Activated CD4-positive, alpha-beta T cell treated with anti-CD3 and anti-CD28 coated beads, Interleukin-2, amount 10 ng/mL, durations not matched to agents 24 days and 14 days (primary cell): ENCODE measurements at regions not wholly inside any gene's neighbourhood (a gene's known extent, or its start where the extent isn't known, plus 50 kb on each side); places are given as distances from the start of the nearest gene placed in this dataset.
"Not testable (repeated sequence)": the region's sequence is repeated elsewhere in the genome, so short reads cannot be mapped to it uniquely, and the experiment has no call there.

ENCODE experiments used
- DNase-seq: peaks from one replicate; pipeline ENCODE4 v3.0.0; 2022
- H3K27ac Mint-ChIP-seq: one replicate; pipeline ENCODE4 v1.8.0; 2022; ENCODE audit warnings: mild to moderate bottlenecking, mixed read lengths
- H3K27me3 Mint-ChIP-seq: one replicate; pipeline ENCODE4 v1.8.0; 2022; ENCODE audit warnings: mixed read lengths
- H3K36me3 Mint-ChIP-seq: one replicate; pipeline ENCODE4 v1.8.0; 2022; ENCODE audit warnings: low read depth, mild to moderate bottlenecking, mixed read lengths
- H3K4me1 Mint-ChIP-seq: one replicate; pipeline ENCODE4 v1.8.0; 2021; ENCODE audit warnings: mixed read lengths
- H3K4me3 Mint-ChIP-seq: one replicate; pipeline ENCODE4 v1.8.0; 2022; ENCODE audit warnings: mild to moderate bottlenecking, moderate library complexity, mixed read lengths
- H3K9me3 Mint-ChIP-seq: one replicate; pipeline ENCODE4 v1.8.0; 2021; ENCODE audit warnings: mixed read lengths
- intact Hi-C: fragments of 100-400 bp; cut with micrococcal nuclease; formaldehyde crosslinking; loops from one replicate; pipeline ENCODE4 v1.15.1; 2023

- no peak overlapping the region for H3K27ac Mint-ChIP-seq
- no peak for DNase-seq
- H3K4me3 Mint-ChIP-seq: no peak overlapping the region
- intact Hi-C loops: no loop called here
- H3K27me3 Mint-ChIP-seq: peaks cover 2% of the 10 kb centered on the region
- H3K9me3 Mint-ChIP-seq: no peaks in the 10 kb centered on the region
- no peaks in the 10 kb centered on the region for H3K4me1 Mint-ChIP-seq
- H3K36me3 Mint-ChIP-seq: no peaks in the 10 kb centered on the region
Measured at GRCh38 chr6:100088009-100088408, 94.0 kb upstream of the MCHR2 start.

- Mint-ChIP-seq H3K4me3 (no peak overlapping the region), H3K27me3 (peaks cover 2% of the 10 kb centered on the region), H3K4me1 (no peaks in the 10 kb centered on the region), H3K27ac (no peak overlapping the region), H3K9me3 (no peaks in the 10 kb centered on the region), H3K36me3 (no peaks in the 10 kb centered on the region)
- DNase-seq: no peak
- intact Hi-C loops: no loop called here
Measured at GRCh38 chr6:100084991-100085364, 91.0 kb upstream of the MCHR2 start.

GRCh38 chr6:100084316-100084990 is 90.4 kb upstream of the MCHR2 start:
- no peak for DNase-seq
- no peaks in the 10 kb centered on the region for H3K36me3 Mint-ChIP-seq
- peaks cover 2% of the 10 kb centered on the region for H3K27me3 Mint-ChIP-seq
- no peaks in the 10 kb centered on the region for H3K9me3 Mint-ChIP-seq
- intact Hi-C loops: no loop called here
- H3K4me3 Mint-ChIP-seq: no peak overlapping the region
- no peak overlapping the region for H3K27ac Mint-ChIP-seq
- no peaks in the 10 kb centered on the region for H3K4me1 Mint-ChIP-seq

GRCh38 chr6:100078509-100078908 is 84.5 kb upstream of the MCHR2 start:
- H3K27me3 Mint-ChIP-seq: no peaks in the 10 kb centered on the region
- intact Hi-C loops: no loop called here
- no peak overlapping the region for H3K4me3 Mint-ChIP-seq
- H3K36me3 Mint-ChIP-seq: no peaks in the 10 kb centered on the region
- no peak overlapping the region for H3K27ac Mint-ChIP-seq
- H3K9me3 Mint-ChIP-seq: no peaks in the 10 kb centered on the region
- H3K4me1 Mint-ChIP-seq: no peaks in the 10 kb centered on the region
- no peak for DNase-seq

- intact Hi-C loops: no loop called here
- Mint-ChIP-seq H3K9me3 (peaks cover 5% of the 10 kb centered on the region), H3K4me1 (no peaks in the 10 kb centered on the region), H3K4me3 (no peak overlapping the region), H3K27me3 (no peaks in the 10 kb centered on the region), H3K36me3 (no peaks in the 10 kb centered on the region), H3K27ac (no peak overlapping the region)
- no peak for DNase-seq
Measured at GRCh38 chr6:100065348-100065747, 71.3 kb upstream of the MCHR2 start.

- no peaks in the 10 kb centered on the region for H3K4me1 Mint-ChIP-seq
- H3K27me3 Mint-ChIP-seq: no peaks in the 10 kb centered on the region
- H3K27ac Mint-ChIP-seq: no peak overlapping the region
- intact Hi-C loops: no loop called here
- H3K4me3 Mint-ChIP-seq: no peak overlapping the region
- no peak for DNase-seq
- H3K36me3 Mint-ChIP-seq: no peaks in the 10 kb centered on the region
- H3K9me3 Mint-ChIP-seq: no peaks in the 10 kb centered on the region
Measured at GRCh38 chr6:100062621-100063020, 68.6 kb upstream of the MCHR2 start.

GRCh38 chr6:100057941-100058340 is 63.9 kb upstream of the MCHR2 start:
- no peaks in the 10 kb centered on the region for H3K9me3 Mint-ChIP-seq
- no peaks in the 10 kb centered on the region for H3K4me1 Mint-ChIP-seq
- H3K36me3 Mint-ChIP-seq: no peaks in the 10 kb centered on the region
- intact Hi-C loops: no loop called here
- no peak overlapping the region for H3K27ac Mint-ChIP-seq
- no peak for DNase-seq
- no peaks in the 10 kb centered on the region for H3K27me3 Mint-ChIP-seq
- no peak overlapping the region for H3K4me3 Mint-ChIP-seq

GRCh38 chr6:100050550-100050949 is 56.5 kb upstream of the MCHR2 start:
- H3K4me1 Mint-ChIP-seq: no peaks in the 10 kb centered on the region
- intact Hi-C loops: no loop called here
- H3K9me3 Mint-ChIP-seq: no peaks in the 10 kb centered on the region
- H3K36me3 Mint-ChIP-seq: no peaks in the 10 kb centered on the region
- no peaks in the 10 kb centered on the region for H3K27me3 Mint-ChIP-seq
- DNase-seq: no peak
- no peak overlapping the region for H3K27ac Mint-ChIP-seq
- H3K4me3 Mint-ChIP-seq: no peak overlapping the region

- DNase-seq, H3K4me3 Mint-ChIP-seq, H3K9me3 Mint-ChIP-seq, intact Hi-C loops, H3K27ac Mint-ChIP-seq, H3K4me1 Mint-ChIP-seq, H3K36me3 Mint-ChIP-seq, H3K27me3 Mint-ChIP-seq: not testable (repeated sequence)
Measured at GRCh38 chr6:100043961-100044360, 49.9 kb upstream of the MCHR2 start.
